WI38 (cell line): ENCODE measurements at regions not wholly inside any gene's neighbourhood (a gene's known extent, or its start where the extent isn't known, plus 50 kb on each side); places are given as distances from the start of the nearest gene placed in this dataset.

ENCODE experiments used
- H3K4me3 ChIP-seq: 2 replicates; pipeline ENCODE4 v1.5.1; 2011; ENCODE audit warnings: low read depth, mild to moderate bottlenecking, control low read depth, low read length
- CTCF ChIP-seq: IDR thresholded peaks from 2 replicates; pipeline ENCODE4 v1.5.1; 2012; ENCODE audit warnings: low read depth, mild to moderate bottlenecking, control low read depth, low read length

GRCh38 chr11:81098471-81098870, 1635.2 kb downstream of the FAM181B start:
- no peak overlapping the region for H3K4me3 ChIP-seq
- no peak for TF ChIP-seq CTCF

GRCh38 chr11:81092522-81092921, 1641.1 kb downstream of the FAM181B start:
- no peak overlapping the region for H3K4me3 ChIP-seq
- no peak for TF ChIP-seq CTCF

GRCh38 chr11:81089242-81089641, 1644.4 kb downstream of the FAM181B start:
- no peak for TF ChIP-seq CTCF
- H3K4me3 ChIP-seq: no peak overlapping the region

GRCh38 chr11:81080476-81080875, 1639.6 kb upstream of the TENM4 start:
- no peak overlapping the region for H3K4me3 ChIP-seq
- no peak for TF ChIP-seq CTCF

GRCh38 chr11:81072273-81072672, 1631.4 kb upstream of the TENM4 start:
- TF ChIP-seq CTCF: no peak
- no peak overlapping the region for H3K4me3 ChIP-seq

GRCh38 chr11:81071606-81072005, 1630.8 kb upstream of the TENM4 start:
- H3K4me3 ChIP-seq: no peak overlapping the region
- no peak for TF ChIP-seq CTCF

- TF ChIP-seq CTCF: no peak
- no peak overlapping the region for H3K4me3 ChIP-seq
Observed at GRCh38 chr11:81070948-81071347, 1630.1 kb upstream of the TENM4 start.
